C4-2B (cell line): ENCODE measurements at regions not wholly inside any gene's neighbourhood (a gene's known extent, or its start where the extent isn't known, plus 50 kb on each side); places are given as distances from the start of the nearest gene placed in this dataset.

Experiments
- H3K27ac ChIP-seq: fragments of 450-650 bp; 2 replicates; pipeline ENCODE4 v1.5.1; 2017
- CTCF ChIP-seq: fragments of 450-650 bp; conservative IDR thresholded peaks from 2 replicates; pipeline ENCODE4 v1.5.1; 2017; ENCODE audit warnings: mild to moderate bottlenecking
- ZFX ChIP-seq: fragments of 450-650 bp; IDR thresholded peaks from 2 replicates; pipeline ENCODE4 v1.6.1; 2017

- no peak overlapping the region for H3K27ac ChIP-seq
- no peak for TF ChIP-seq ZFX
- no peak for TF ChIP-seq CTCF
Observed at GRCh38 chrX:3191796-3192195, 150.5 kb downstream of the ARSF start.

- no peak overlapping the region for H3K27ac ChIP-seq
- TF ChIP-seq CTCF (no peak), ZFX (no peak)
Observed at GRCh38 chrX:3191201-3191600, 149.9 kb downstream of the ARSF start.

- H3K27ac ChIP-seq = no peak overlapping the region
- TF ChIP-seq ZFX = no peak
Observed at GRCh38 chrX:3184176-3184930, 143.1 kb downstream of the ARSF start.

- no peak overlapping the region for H3K27ac ChIP-seq
- TF ChIP-seq ZFX (no peak), CTCF (no peak)
Observed at GRCh38 chrX:3181846-3182245, 140.6 kb downstream of the ARSF start.

- H3K27ac ChIP-seq = no peak overlapping the region
Observed at GRCh38 chrX:3178329-3178728, 137.1 kb downstream of the ARSF start.

GRCh38 chrX:3177851-3178250 is 136.6 kb downstream of the ARSF start:
- no peak overlapping the region for H3K27ac ChIP-seq
- TF ChIP-seq CTCF (no peak), ZFX (no peak)

More at GRCh38 chrX:3178329-3178728, 137.1 kb downstream of the ARSF start:
- TF ChIP-seq ZFX = no peak
- no peak for TF ChIP-seq CTCF

- H3K27ac ChIP-seq = no peak overlapping the region
- TF ChIP-seq ZFX (no peak), CTCF (no peak)
Observed at GRCh38 chrX:3176439-3176820, 135.2 kb downstream of the ARSF start.
